Mucosa of descending colon (tissue), 3 donors: ENCODE measurements at regions not wholly inside any gene's neighbourhood (a gene's known extent, or its start where the extent isn't known, plus 50 kb on each side); places are given as distances from the start of the nearest gene placed in this dataset.

ENCODE experiments used
- ATAC-seq: fragments of 200-7000 bp; cut with Tn5 transposase; one replicate; pipeline ENCODE4 v1.9.1; 2020; ENCODE audit warnings: mild to moderate bottlenecking, moderate library complexity
- DNase-seq, 3 donors: peaks; one replicate each; pipeline ENCODE4 v3.0.0-alpha.2; 2020
- H3K36me3 ChIP-seq: fragments of 200-600 bp; one replicate; pipeline ENCODE4 v1.8.0; 2021; ENCODE audit warnings: low read depth, mild to moderate bottlenecking
- H3K4me1 ChIP-seq: fragments of 200-600 bp; one replicate; pipeline ENCODE4 v1.8.0; 2021; ENCODE audit warnings: low read depth, mild to moderate bottlenecking
- H3K4me3 ChIP-seq: fragments of 200-600 bp; one replicate; pipeline ENCODE4 v1.8.0; 2021; ENCODE audit warnings: mild to moderate bottlenecking
- H3K9me3 ChIP-seq: fragments of 200-600 bp; one replicate; pipeline ENCODE4 v1.8.0; 2021; ENCODE audit warnings: mild to moderate bottlenecking
- intact Hi-C, 2 donors: fragments of 100-400 bp; cut with DNase I in 1 of 2; cut with micrococcal nuclease in 1 of 2; formaldehyde crosslinking; loops; one replicate each; pipeline versions ENCODE4 v1.11.0 to v1.11.1; 2022; cut with DNase I, micrococcal nuclease
- TF ChIP-seq, protein P1 (sequence below): fragments of 200-600 bp; IDR thresholded peaks from one replicate; pipeline ENCODE4 v1.8.0; 2022; ENCODE audit warnings: antibody characterized with exemption, mild to moderate bottlenecking
- donor health status: DM: no; HTN: no; CAD: no; lungs with moderate emphysema.
- donor health status: DM: no; HTN: no; CAD: no.
- donor health status: DM: no; HTN: yes; CAD: no.

DNA sequence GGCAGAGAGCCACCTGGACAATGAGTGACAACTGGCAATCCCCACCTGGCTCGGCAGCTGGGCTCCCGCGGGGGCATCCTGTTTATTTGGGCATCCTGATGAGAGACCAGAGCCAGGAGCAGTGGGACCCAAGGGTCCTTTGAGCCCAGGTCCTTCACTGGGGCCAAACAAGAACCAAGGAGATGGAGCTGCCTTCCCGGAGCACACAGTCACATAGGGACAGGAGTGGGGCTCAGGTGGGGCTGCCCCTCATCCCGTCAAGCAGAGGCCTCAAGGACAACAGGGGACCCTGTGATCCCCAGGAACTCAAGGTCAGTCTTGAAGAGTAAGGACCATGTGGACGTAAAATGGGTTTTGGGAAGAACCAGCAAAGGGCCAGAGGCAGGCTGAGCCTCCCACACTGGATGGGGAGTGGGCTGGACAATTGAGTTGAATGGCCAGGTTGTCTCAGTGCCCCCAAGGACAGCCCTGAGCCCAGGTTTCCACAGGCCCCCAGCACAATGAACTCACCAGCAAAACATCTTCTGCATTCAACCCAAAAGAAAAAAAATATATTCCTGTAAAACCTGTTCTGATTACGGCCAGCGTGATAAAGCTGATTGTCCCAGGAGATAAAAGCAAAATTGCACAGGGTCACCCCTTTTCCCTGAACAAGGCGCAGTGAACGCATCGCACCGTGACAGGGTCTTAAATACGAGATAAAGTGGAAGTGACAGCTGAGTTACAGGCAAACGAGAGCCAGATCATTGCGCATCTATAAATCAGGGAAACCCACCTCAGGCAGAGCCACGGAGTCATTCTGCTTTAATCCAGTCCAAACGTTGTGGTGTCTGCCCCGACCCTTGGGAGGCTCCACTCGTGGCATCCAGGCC, 86.2 kb downstream of the ANKRD60 start:
- intact Hi-C loops, result no loop called here
- ATAC-seq (no peak), DNase-seq (no peak)
- TF ChIP-seq, protein P1, sequence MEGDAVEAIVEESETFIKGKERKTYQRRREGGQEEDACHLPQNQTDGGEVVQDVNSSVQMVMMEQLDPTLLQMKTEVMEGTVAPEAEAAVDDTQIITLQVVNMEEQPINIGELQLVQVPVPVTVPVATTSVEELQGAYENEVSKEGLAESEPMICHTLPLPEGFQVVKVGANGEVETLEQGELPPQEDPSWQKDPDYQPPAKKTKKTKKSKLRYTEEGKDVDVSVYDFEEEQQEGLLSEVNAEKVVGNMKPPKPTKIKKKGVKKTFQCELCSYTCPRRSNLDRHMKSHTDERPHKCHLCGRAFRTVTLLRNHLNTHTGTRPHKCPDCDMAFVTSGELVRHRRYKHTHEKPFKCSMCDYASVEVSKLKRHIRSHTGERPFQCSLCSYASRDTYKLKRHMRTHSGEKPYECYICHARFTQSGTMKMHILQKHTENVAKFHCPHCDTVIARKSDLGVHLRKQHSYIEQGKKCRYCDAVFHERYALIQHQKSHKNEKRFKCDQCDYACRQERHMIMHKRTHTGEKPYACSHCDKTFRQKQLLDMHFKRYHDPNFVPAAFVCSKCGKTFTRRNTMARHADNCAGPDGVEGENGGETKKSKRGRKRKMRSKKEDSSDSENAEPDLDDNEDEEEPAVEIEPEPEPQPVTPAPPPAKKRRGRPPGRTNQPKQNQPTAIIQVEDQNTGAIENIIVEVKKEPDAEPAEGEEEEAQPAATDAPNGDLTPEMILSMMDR, result no peak
- Histone ChIP-seq H3K4me1 (no peaks in the 10 kb centered on the region), H3K9me3 (no peaks in the 10 kb centered on the region), H3K4me3 (no peak overlapping the region), H3K36me3 (no peaks in the 10 kb centered on the region)

DNA sequence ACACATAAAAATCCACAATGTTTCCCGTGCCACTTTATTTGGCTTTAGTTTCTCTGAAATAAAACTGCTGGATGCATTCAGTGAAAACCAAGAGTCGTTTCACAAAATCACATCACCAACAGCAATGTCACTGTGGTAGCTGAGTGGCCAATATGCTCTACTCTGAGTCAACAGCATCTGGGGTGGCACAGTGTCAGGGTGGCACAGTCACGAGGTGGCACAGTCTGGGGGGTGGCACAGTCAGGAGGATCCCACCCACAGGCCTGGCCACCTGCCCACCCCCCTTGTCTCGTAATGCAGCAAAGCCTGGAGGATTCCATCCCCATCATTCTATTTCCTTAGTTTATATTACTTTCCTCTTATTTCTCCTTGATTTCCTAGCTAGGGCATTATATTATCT, 87.0 kb downstream of the ANKRD60 start:
- TF ChIP-seq, protein P1, result no peak
- intact Hi-C loops, result no loop called here
- Histone ChIP-seq H3K36me3 (no peaks in the 10 kb centered on the region), H3K4me3 (no peak overlapping the region), H3K4me1 (no peaks in the 10 kb centered on the region), H3K9me3 (no peaks in the 10 kb centered on the region)
- ATAC-seq (no peak), DNase-seq (no peak)

DNA sequence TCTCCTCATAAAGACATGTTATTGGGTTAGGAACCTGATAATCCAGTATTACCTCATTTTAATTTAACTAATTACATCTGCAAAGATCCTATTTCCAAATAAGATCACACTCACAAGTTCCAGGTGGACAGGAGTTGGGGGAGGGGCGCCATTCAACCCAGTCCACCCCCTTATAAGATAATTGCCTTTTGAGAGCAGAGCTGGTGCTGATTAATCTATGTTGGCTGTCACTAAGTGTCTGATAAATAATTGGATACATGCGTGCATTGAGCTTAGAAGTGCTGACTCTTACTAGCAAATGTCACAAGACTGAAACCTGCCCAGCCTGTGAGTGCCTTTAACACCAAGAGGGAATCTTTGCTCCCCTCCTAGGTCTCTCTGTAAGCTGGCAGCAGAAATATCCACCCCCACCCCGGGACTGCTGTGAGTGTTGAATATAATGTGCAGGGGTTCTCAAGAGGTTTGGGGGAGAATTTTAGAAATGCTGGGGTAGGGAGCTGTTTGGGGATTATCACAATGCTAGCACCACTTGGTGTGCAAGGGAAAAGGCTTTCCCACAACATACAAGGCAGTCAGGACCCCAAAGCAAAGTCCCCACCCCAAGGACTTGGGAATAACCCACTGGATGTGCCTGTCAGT, 87.5 kb downstream of the ANKRD60 start:
- no peak overlapping the region for H3K4me3 ChIP-seq
- ATAC-seq, result no peak
- no peaks in the 10 kb centered on the region for H3K4me1 ChIP-seq
- H3K36me3 ChIP-seq, result no peaks in the 10 kb centered on the region
- intact Hi-C loops, result no loop called here
- no peaks in the 10 kb centered on the region for H3K9me3 ChIP-seq
- no peak for DNase-seq
- TF ChIP-seq, protein P1, result no peak

DNA sequence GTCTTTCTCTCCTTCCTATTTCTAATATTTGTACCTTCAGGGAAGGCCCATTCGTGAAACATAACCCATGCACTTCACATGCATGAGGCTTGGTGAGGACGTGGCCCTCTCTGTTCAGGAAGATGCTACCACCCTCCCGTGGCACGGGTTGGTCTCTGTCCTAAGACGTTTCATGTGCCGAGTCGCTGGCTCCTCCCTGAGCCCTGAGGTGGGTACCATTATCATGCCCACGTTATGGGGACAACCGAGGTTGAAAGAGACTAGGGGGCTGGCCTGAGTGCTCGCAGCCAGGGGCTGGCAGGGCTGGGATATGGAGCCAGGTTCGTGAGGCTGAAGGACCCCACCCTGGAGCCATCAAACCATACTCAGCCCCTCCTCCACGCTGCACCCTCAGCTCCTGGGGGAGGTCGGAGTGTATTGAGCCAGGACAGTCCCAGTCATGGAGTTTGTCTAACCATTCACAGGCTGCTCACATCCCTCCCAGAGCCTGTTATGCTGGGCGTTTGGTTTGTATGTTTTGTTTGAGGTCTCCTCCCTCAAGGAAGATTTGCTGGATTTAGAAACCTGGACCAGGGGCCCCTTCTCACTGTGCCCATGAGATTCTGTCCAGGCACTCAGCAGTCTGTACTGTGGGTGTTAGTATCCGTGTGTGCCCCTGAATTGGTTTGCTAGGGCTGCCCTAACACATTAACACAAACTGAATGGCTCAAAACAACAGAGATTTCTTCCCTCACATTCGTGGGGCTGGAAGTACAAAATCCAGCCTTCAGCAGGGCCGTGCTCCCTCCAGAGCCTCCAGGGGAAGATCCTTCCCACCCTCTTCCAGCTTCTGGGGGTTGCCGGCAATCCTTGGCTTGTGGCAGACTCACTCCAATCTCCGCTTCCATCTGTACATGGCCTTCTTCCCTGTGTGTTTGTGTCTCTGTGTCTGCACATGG, 88.3 kb downstream of the ANKRD60 start:
- DNase-seq (no peak), ATAC-seq (no peak)
- no peaks in the 10 kb centered on the region for H3K9me3 ChIP-seq
- H3K36me3 ChIP-seq, result no peaks in the 10 kb centered on the region
- intact Hi-C loops, result no loop called here
- TF ChIP-seq, protein P1, result no peak
- peaks cover 5% of the 10 kb centered on the region for H3K4me1 ChIP-seq
- no peak overlapping the region for H3K4me3 ChIP-seq

DNA sequence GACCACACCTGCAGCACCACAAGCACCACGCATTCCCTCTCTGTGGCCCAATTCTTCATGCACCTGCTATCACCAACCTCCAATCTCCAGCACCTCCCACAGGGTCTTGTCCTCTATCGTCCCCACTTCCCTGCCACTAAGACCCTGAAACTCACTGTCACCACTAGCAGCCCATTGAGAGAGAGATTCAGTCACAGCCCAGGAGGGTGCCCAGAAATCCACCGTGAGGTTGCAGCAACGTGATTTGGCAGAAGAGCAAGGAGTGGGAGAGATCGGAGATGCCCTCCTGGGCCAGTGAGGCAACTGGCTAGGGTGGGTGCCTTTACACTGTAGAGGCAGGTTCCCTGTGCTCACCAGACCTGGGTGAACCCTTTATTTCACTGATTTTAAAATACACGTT, 90.1 kb downstream of the ANKRD60 start:
- TF ChIP-seq, protein P1, result no peak
- H3K36me3 ChIP-seq, result no peaks in the 10 kb centered on the region
- ATAC-seq (no peak), DNase-seq (no peak)
- no peaks in the 10 kb centered on the region for H3K9me3 ChIP-seq
- no peak overlapping the region for H3K4me3 ChIP-seq
- H3K4me1 ChIP-seq, result peaks cover 5% of the 10 kb centered on the region
- intact Hi-C loops, result no loop called here
